IMR-90 (cell line): ENCODE measurements at regions not wholly inside any gene's neighbourhood (a gene's known extent, or its start where the extent isn't known, plus 50 kb on each side); places are given as distances from the start of the nearest gene placed in this dataset.

Experiments
- ATAC-seq: fragments of 200-7000 bp; cut with Tn5 transposase; 2 replicates; pipeline ENCODE4 v1.9.1; 2020; ENCODE audit warnings: low read depth, mild to moderate bottlenecking, moderate library complexity
- BruUV-seq: library from RNA; stranded (reverse); fragments of 400-500 nt; replicated peaks from 2 replicates; lab custom pipeline; 2021; lab: Mats Ljungman, UMichigan
- CTCF ChIA-PET: fragments of 300-600 bp; formaldehyde crosslinking; extraction: SDS; loops from one replicate; lab custom pipeline; 2021; ENCODE audit warnings: antibody characterized with exemption; lab: Yijun Ruan, JAX
- POLR2A ChIA-PET: fragments of 300-600 bp; sonication (Branson Sonifier 250); formaldehyde crosslinking; loops from one replicate; lab custom pipeline; 2022; ENCODE audit warnings: antibody characterized with exemption; ENCODE audit not compliant: unreplicated experiment; lab: Charles Lee
- DNase-seq: peaks from one replicate; pipeline ENCODE4 v3.0.0; 2013
- H2AFZ ChIP-seq: replicated peaks from 2 replicates; pipeline ENCODE3; 2013; ENCODE audit warnings: low read length, mild to moderate bottlenecking; ENCODE audit not compliant: poor library complexity
- H2AK5ac ChIP-seq: 2 replicates; pipeline ENCODE4 v1.6.1; 2013; ENCODE audit warnings: low read depth, low read length, inconsistent platforms
- H2AK9ac ChIP-seq: replicated peaks from 2 replicates; pipeline ENCODE3; 2013; ENCODE audit warnings: mild to moderate bottlenecking, low read depth, low read length, moderate library complexity; ENCODE audit not compliant: poor library complexity
- H2BK120ac ChIP-seq: 2 replicates; pipeline ENCODE4 v1.6.1; 2013; ENCODE audit warnings: low read depth, low read length, inconsistent platforms
- H2BK15ac ChIP-seq: 3 replicates; pipeline ENCODE4 v1.6.1; 2013; ENCODE audit warnings: low read depth, low read length, inconsistent platforms
- H2BK20ac ChIP-seq: 2 replicates; pipeline ENCODE4 v1.6.1; 2013; ENCODE audit warnings: low read depth, mild to moderate bottlenecking, inconsistent platforms, low read length, moderate library complexity
- H2BK5ac ChIP-seq: 2 replicates; pipeline ENCODE4 v1.6.1; 2013; ENCODE audit warnings: mild to moderate bottlenecking, low read depth, low read length, inconsistent platforms; ENCODE audit not compliant: poor library complexity, severe bottlenecking
- H3K14ac ChIP-seq: replicated peaks from 2 replicates; pipeline ENCODE4 v1.6.1; 2013; ENCODE audit warnings: low read depth, low read length, inconsistent platforms
- H3K18ac ChIP-seq: 2 replicates; pipeline ENCODE4 v1.6.1; 2013; ENCODE audit warnings: low read depth, low read length, control low read depth
- H3K23ac ChIP-seq: 2 replicates; pipeline ENCODE4 v1.6.1; 2013; ENCODE audit warnings: low read depth, low read length, inconsistent platforms
- H3K27ac ChIP-seq: 2 replicates; pipeline ENCODE4 v1.5.1; 2013; ENCODE audit warnings: mild to moderate bottlenecking, control low read depth, low read length; ENCODE audit not compliant: insufficient read depth
- H3K27me3 ChIP-seq: 2 replicates; pipeline ENCODE4 v1.6.1; 2013; ENCODE audit warnings: low read length; ENCODE audit not compliant: control insufficient read depth, insufficient read depth
- H3K36me3 ChIP-seq: 2 replicates; pipeline ENCODE4 v1.6.1; 2013; ENCODE audit warnings: low read length, mixed read lengths; ENCODE audit not compliant: control insufficient read depth, insufficient read depth
- H3K4ac ChIP-seq: 2 replicates; pipeline ENCODE4 v1.6.1; 2013; ENCODE audit warnings: low read depth, low read length, inconsistent platforms
- H3K4me1 ChIP-seq: 2 replicates; pipeline ENCODE4 v1.6.1; 2013; ENCODE audit warnings: low read length, mixed read lengths; ENCODE audit not compliant: control insufficient read depth, insufficient read depth
- H3K4me2 ChIP-seq: 2 replicates; pipeline ENCODE4 v1.6.1; 2013; ENCODE audit warnings: low read depth, mild to moderate bottlenecking, control low read depth, low read length, moderate library complexity
- H3K4me3 ChIP-seq: 2 replicates; pipeline ENCODE4 v1.5.1; 2013; ENCODE audit warnings: low read depth, mild to moderate bottlenecking, control low read depth, low read length, moderate library complexity; ENCODE audit not compliant: insufficient read depth
- H3K56ac ChIP-seq: 2 replicates; pipeline ENCODE4 v1.6.1; 2013; ENCODE audit warnings: low read length, inconsistent platforms; ENCODE audit not compliant: insufficient read depth; ENCODE audit errors: extremely low read depth
- H3K79me1 ChIP-seq, 2 experiments: 2 replicates each; pipeline ENCODE4 v1.6.1; 2013; ENCODE audit warnings: low read length in 2 of 2, inconsistent platforms in 1 of 2, low read depth in 1 of 2
- H3K9ac ChIP-seq: 2 replicates; pipeline ENCODE4 v1.6.1; 2013; ENCODE audit warnings: low read depth, low read length, control low read depth
- H3K9me1 ChIP-seq: 2 replicates; pipeline ENCODE4 v1.6.1; 2013; ENCODE audit warnings: low read length, inconsistent platforms; ENCODE audit not compliant: insufficient read depth
- H3K9me3 ChIP-seq: 2 replicates; pipeline ENCODE4 v1.6.1; 2013; ENCODE audit warnings: low read length; ENCODE audit not compliant: control insufficient read depth, insufficient read depth
- H4K20me1 ChIP-seq: 2 replicates; pipeline ENCODE4 v1.6.1; 2013; ENCODE audit warnings: low read length, inconsistent platforms; ENCODE audit not compliant: insufficient read depth
- H4K5ac ChIP-seq: 2 replicates; pipeline ENCODE4 v1.6.1; 2013; ENCODE audit warnings: mild to moderate bottlenecking, low read depth, low read length, control low read depth
- H4K8ac ChIP-seq, 2 experiments: 2 replicates each; pipeline ENCODE4 v1.6.1; 2013; ENCODE audit warnings: low read depth in 2 of 2, low read length in 2 of 2, control low read depth in 1 of 2, inconsistent platforms in 1 of 2
- H4K91ac ChIP-seq: 2 replicates; pipeline ENCODE4 v1.6.1; 2013; ENCODE audit warnings: low read depth, low read length, inconsistent platforms; ENCODE audit not compliant: insufficient read depth
- BHLHE40 ChIP-seq: fragments of 150-350 bp; IDR thresholded peaks from 2 replicates; pipeline ENCODE4 v1.6.1; 2016; ENCODE audit warnings: mild to moderate bottlenecking, low read depth, low read length
- CEBPB ChIP-seq: IDR thresholded peaks from 2 replicates; pipeline ENCODE4 v1.6.1; 2012; ENCODE audit warnings: low read depth, low read length, improper control_type of control experiment
- CHD1 ChIP-seq: IDR thresholded peaks from 2 replicates; pipeline ENCODE4 v1.6.1; 2012; ENCODE audit warnings: low read depth, low read length, improper control_type of control experiment
- CTCF ChIP-seq: conservative IDR thresholded peaks from 2 replicates; pipeline ENCODE4 v1.5.1; 2012; ENCODE audit warnings: mild to moderate bottlenecking, low read depth, low read length, improper control_type of control experiment
- ELK1 ChIP-seq: fragments of 150-350 bp; IDR thresholded peaks from 2 replicates; pipeline ENCODE4 v1.6.1; 2016; ENCODE audit warnings: low read depth, mild to moderate bottlenecking, low read length, moderate library complexity, borderline replicate concordance
- FOS ChIP-seq: fragments of 150-350 bp; IDR thresholded peaks from 2 replicates; pipeline ENCODE4 v1.6.1; 2016; ENCODE audit warnings: low read depth, low read length
- MAFK ChIP-seq: IDR thresholded peaks from 2 replicates; pipeline ENCODE4 v1.6.1; 2012; ENCODE audit warnings: low read depth, low read length, improper control_type of control experiment
- MAZ ChIP-seq: IDR thresholded peaks from 2 replicates; pipeline ENCODE4 v1.6.1; 2012; ENCODE audit warnings: low read depth, mild to moderate bottlenecking, low read length, improper control_type of control experiment, moderate library complexity, borderline replicate concordance
- MXI1 ChIP-seq: IDR thresholded peaks from 2 replicates; pipeline ENCODE4 v1.6.1; 2012; ENCODE audit warnings: low read depth, mild to moderate bottlenecking, low read length, moderate library complexity, borderline replicate concordance
- NFE2L2 ChIP-seq: fragments of 150-350 bp; IDR thresholded peaks from 2 replicates; pipeline ENCODE4 v1.6.1; 2016; ENCODE audit warnings: low read depth, mild to moderate bottlenecking, low read length
- POLR2A ChIP-seq: IDR thresholded peaks from 2 replicates; pipeline ENCODE4 v1.6.1; 2012; ENCODE audit warnings: mild to moderate bottlenecking, low read depth, low read length
- RAD21 ChIP-seq: IDR thresholded peaks from 2 replicates; pipeline ENCODE4 v1.6.1; 2012; ENCODE audit warnings: low read length, improper control_type of control experiment
- RCOR1 ChIP-seq: IDR thresholded peaks from 2 replicates; pipeline ENCODE4 v1.6.1; 2012; ENCODE audit warnings: mild to moderate bottlenecking, low read length, improper control_type of control experiment; ENCODE audit not compliant: insufficient replicate concordance
- RFX5 ChIP-seq: IDR thresholded peaks from 2 replicates; pipeline ENCODE4 v1.8.0; 2012; ENCODE audit warnings: low read depth, mild to moderate bottlenecking, low read length, moderate library complexity
- SMC3 ChIP-seq: fragments of 150-350 bp; IDR thresholded peaks from 2 replicates; pipeline ENCODE4 v1.6.1; 2016; ENCODE audit warnings: low read depth, mild to moderate bottlenecking, antibody characterized with exemption, low read length, moderate library complexity
- USF2 ChIP-seq: fragments of 150-350 bp; IDR thresholded peaks from 2 replicates; pipeline ENCODE4 v1.6.1; 2017; ENCODE audit warnings: mild to moderate bottlenecking, antibody characterized with exemption, low read length, low read depth
- WGBS, 2 experiments: methylation state at CpG; one replicate each; pipeline versions ENCODE4 v1.1.5 to v1.1.7; 2013; ENCODE audit warnings: missing lambda C conversion rate in 2 of 2; ENCODE audit not compliant: insufficient read length in 1 of 2; ENCODE audit errors: extremely low coverage in 2 of 2; 5-methylcytosine and 5-hydroxymethylcytosine counted together
- dilution Hi-C: fragments of 300-500 bp; cut with HindIII; formaldehyde crosslinking; loops from one replicate; pipeline ENCODE4 v1.14.3; 2018; ENCODE audit warnings: low sequenced_read_pairs; ENCODE audit not compliant: unreplicated experiment
- in situ Hi-C: fragments of 300-500 bp; cut with MboI; formaldehyde crosslinking; loops from 3 replicates; pipeline ENCODE4 v1.14.3; 2019; ENCODE audit warnings: low sequenced_read_pairs, inconsistent platforms, mixed read lengths
- intact Hi-C: fragments of 100-400 bp; cut with micrococcal nuclease; formaldehyde crosslinking; loops from 2 replicates; pipeline ENCODE4 v1.10.0; 2022

GRCh38 chrX:26466387-26466786, 250.4 kb downstream of the MAGEB5 start:
- no peak overlapping the region for H3K56ac ChIP-seq
- H2BK20ac ChIP-seq: no peak overlapping the region
- no peak overlapping the region for H3K18ac ChIP-seq
- TF ChIP-seq RCOR1 (no peak), NFE2L2 (no peak), MXI1 (no peak), RFX5 (no peak), CHD1 (no peak), MAFK (no peak), RAD21 (no peak), MAZ (no peak), CEBPB (no peak), SMC3 (no peak), POLR2A (no peak), CTCF (no peak), BHLHE40 (no peak), FOS (no peak), ELK1 (no peak), USF2 (no peak)
- no peak overlapping the region for H4K8ac ChIP-seq
- DNase-seq (no peak), ATAC-seq (no peak)
- H4K5ac ChIP-seq: no peak overlapping the region
- H3K36me3 ChIP-seq: no peaks in the 10 kb centered on the region
- in situ Hi-C loops: no loop called here
- H3K14ac ChIP-seq: no peak overlapping the region
- 82% methylated on average over 2 of the region's 4 CpGs; no CpG with 5 or more reads in 1 of the 2 experiments for WGBS, 2 experiments
- H2AK9ac ChIP-seq: no peak overlapping the region
- no peaks in the 10 kb centered on the region for H4K20me1 ChIP-seq
- no peaks in the 10 kb centered on the region; the same call in 1 of the 2 replicates for H3K9me3 ChIP-seq
- ChIA-PET POLR2A (no interaction called here), CTCF (no interaction called here)
- no peak overlapping the region for H4K91ac ChIP-seq
- no peak overlapping the region for H2BK120ac ChIP-seq
- H3K4me2 ChIP-seq: no peak overlapping the region
- no peak overlapping the region for H2BK5ac ChIP-seq
- H3K27me3 ChIP-seq: no peaks in the 10 kb centered on the region
- no peak overlapping the region for H3K9ac ChIP-seq
- dilution Hi-C loops: no loop called here
- H2AFZ ChIP-seq: no peak overlapping the region
- H3K4ac ChIP-seq: no peak overlapping the region
- no peak overlapping the region for H3K23ac ChIP-seq
- no peaks in the 10 kb centered on the region for H3K79me1 ChIP-seq
- H3K4me1 ChIP-seq: no peaks in the 10 kb centered on the region
- no peaks in the 10 kb centered on the region for H3K9me1 ChIP-seq
- BruUV-seq: no TSS peak
- no peak overlapping the region for H3K4me3 ChIP-seq
- intact Hi-C loops: no loop called here
- H2AK5ac ChIP-seq: no peak overlapping the region
- no peak overlapping the region for H3K27ac ChIP-seq
- no peak overlapping the region for H2BK15ac ChIP-seq
